Panc1 (cell line): ENCODE measurements at regions not wholly inside any gene's neighbourhood (a gene's known extent, or its start where the extent isn't known, plus 50 kb on each side); places are given as distances from the start of the nearest gene placed in this dataset.

ENCODE experiments used
- ATAC-seq: fragments of 200-7000 bp; cut with Tn5 transposase; 2 replicates; pipeline ENCODE4 v1.9.1; 2020; ENCODE audit warnings: mild to moderate bottlenecking, moderate library complexity
- BruUV-seq: library from RNA; stranded (reverse); fragments of 400-500 nt; replicated peaks from 2 replicates; lab custom pipeline; 2021; lab: Mats Ljungman, UMichigan
- CTCF ChIA-PET: fragments of 300-600 bp; sonication (Branson Sonifier 250); formaldehyde crosslinking; loops from one replicate; lab custom pipeline; 2022; ENCODE audit warnings: antibody characterized with exemption; lab: Charles Lee
- POLR2A ChIA-PET: fragments of 300-600 bp; sonication (Branson Sonifier 250); formaldehyde crosslinking; loops from one replicate; lab custom pipeline; 2022; ENCODE audit warnings: antibody characterized with exemption; lab: Charles Lee
- DNase-seq: peaks from one replicate; pipeline ENCODE4 v3.0.0-alpha.2; 2010; ENCODE audit warnings: low read depth, low spot score
- H3K27ac ChIP-seq: 2 replicates; pipeline ENCODE4 v1.5.1; 2011; ENCODE audit warnings: mild to moderate bottlenecking, low read length, inconsistent platforms
- H3K27me3 ChIP-seq: fragments of 200-500 bp; sonication (Bioruptor generic); 2 replicates; pipeline ENCODE4 v1.6.0; 2014; ENCODE audit warnings: low read length, inconsistent platforms; ENCODE audit not compliant: control insufficient read depth, insufficient read depth
- H3K36me3 ChIP-seq: fragments of 200-500 bp; sonication (Bioruptor generic); 2 replicates; pipeline ENCODE4 v1.5.1; 2014; ENCODE audit warnings: inconsistent platforms, mild to moderate bottlenecking, low read length, moderate library complexity; ENCODE audit not compliant: control insufficient read depth, insufficient read depth
- H3K4me1 ChIP-seq: 2 replicates; pipeline ENCODE4 v1.5.1; 2011; ENCODE audit warnings: inconsistent platforms, mild to moderate bottlenecking, low read length, moderate library complexity; ENCODE audit not compliant: control insufficient read depth, insufficient read depth
- H3K4me3 ChIP-seq, 2 experiments: 2 replicates each; pipeline ENCODE4 v1.5.1; 2011 to 2012; ENCODE audit warnings: low read depth in 2 of 2, low read length in 2 of 2, mild to moderate bottlenecking in 2 of 2, inconsistent platforms in 1 of 2, moderate library complexity in 1 of 2
- H3K9me3 ChIP-seq: fragments of 200-500 bp; sonication (Bioruptor generic); 2 replicates; pipeline ENCODE4 v1.5.1; 2014; ENCODE audit warnings: low read depth, mild to moderate bottlenecking, inconsistent platforms, low read length, moderate library complexity; ENCODE audit not compliant: control insufficient read depth, insufficient read depth
- POLR2AphosphoS5 ChIP-seq: IDR thresholded peaks from 2 replicates; pipeline ENCODE4 v1.6.1; 2012; ENCODE audit warnings: mild to moderate bottlenecking, low read depth, low read length, moderate library complexity
- SIN3A ChIP-seq: IDR thresholded peaks from 2 replicates; pipeline ENCODE4 v1.6.1; 2012; ENCODE audit warnings: low read depth, mild to moderate bottlenecking, low read length, moderate library complexity, borderline replicate concordance; ENCODE audit not compliant: insufficient read depth
- TCF7L2 ChIP-seq: IDR thresholded peaks from 2 replicates; pipeline ENCODE4 v1.6.1; 2011; ENCODE audit warnings: mild to moderate bottlenecking, low read depth, low read length, inconsistent platforms
- in situ Hi-C: cut with HindIII; loops from 2 replicates; pipeline ENCODE4 v1.10.0; 2016; ENCODE audit warnings: low sequenced_read_pairs, low pct_unique_long_range_greater_than_20kb
- intact Hi-C: fragments of 100-400 bp; cut with micrococcal nuclease; formaldehyde crosslinking; loops from one replicate; pipeline ENCODE4 v1.10.0; 2022; ENCODE audit not compliant: unreplicated experiment
- TF ChIP-seq, protein P1 (sequence below), 2 experiments: IDR thresholded peaks; 2 replicates each; pipeline ENCODE4 v1.6.1; 2011 to 2012; ENCODE audit warnings: low read depth in 2 of 2, control low read depth in 1 of 2, low read length in 1 of 2, mild to moderate bottlenecking in 1 of 2, moderate library complexity in 1 of 2; ENCODE audit not compliant: insufficient read depth in 1 of 2
- TF ChIP-seq, protein P2 (sequence below): fragments of 450-650 bp; IDR thresholded peaks from 2 replicates; pipeline ENCODE4 v1.5.1; 2017; ENCODE audit warnings: mild to moderate bottlenecking

DNA sequence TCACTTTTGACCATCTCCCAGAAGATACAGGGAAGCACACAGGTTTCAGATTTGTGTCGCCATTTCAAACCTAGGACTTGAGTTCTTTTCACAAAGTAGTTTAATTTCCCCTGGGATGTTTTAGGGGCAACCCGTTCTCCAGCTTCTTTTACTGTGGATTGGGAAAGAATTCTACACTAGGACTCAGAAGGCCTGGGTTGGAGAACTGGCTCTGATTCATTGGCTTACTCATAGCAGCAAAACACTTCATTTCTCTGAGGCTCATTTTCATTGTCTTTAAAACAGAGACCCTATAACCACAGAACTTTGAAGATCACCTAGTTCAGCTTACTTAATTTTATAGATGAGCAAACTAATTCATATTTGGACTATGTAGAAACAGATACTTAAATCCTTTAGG lies 175.9 kb upstream of the SALL1 start:
- Histone ChIP-seq H3K4me3 (no peak overlapping the region), H3K36me3 (no peaks in the 10 kb centered on the region), H3K4me1 (no peaks in the 10 kb centered on the region), H3K27ac (no peak overlapping the region), H3K27me3 (no peaks in the 10 kb centered on the region), H3K9me3 (no peaks in the 10 kb centered on the region)
- ChIA-PET POLR2A (no interaction called here), CTCF (no interaction called here)
- TF ChIP-seq TCF7L2 (no peak), POLR2AphosphoS5 (no peak), SIN3A (no peak)
- TF ChIP-seq, protein P1, sequence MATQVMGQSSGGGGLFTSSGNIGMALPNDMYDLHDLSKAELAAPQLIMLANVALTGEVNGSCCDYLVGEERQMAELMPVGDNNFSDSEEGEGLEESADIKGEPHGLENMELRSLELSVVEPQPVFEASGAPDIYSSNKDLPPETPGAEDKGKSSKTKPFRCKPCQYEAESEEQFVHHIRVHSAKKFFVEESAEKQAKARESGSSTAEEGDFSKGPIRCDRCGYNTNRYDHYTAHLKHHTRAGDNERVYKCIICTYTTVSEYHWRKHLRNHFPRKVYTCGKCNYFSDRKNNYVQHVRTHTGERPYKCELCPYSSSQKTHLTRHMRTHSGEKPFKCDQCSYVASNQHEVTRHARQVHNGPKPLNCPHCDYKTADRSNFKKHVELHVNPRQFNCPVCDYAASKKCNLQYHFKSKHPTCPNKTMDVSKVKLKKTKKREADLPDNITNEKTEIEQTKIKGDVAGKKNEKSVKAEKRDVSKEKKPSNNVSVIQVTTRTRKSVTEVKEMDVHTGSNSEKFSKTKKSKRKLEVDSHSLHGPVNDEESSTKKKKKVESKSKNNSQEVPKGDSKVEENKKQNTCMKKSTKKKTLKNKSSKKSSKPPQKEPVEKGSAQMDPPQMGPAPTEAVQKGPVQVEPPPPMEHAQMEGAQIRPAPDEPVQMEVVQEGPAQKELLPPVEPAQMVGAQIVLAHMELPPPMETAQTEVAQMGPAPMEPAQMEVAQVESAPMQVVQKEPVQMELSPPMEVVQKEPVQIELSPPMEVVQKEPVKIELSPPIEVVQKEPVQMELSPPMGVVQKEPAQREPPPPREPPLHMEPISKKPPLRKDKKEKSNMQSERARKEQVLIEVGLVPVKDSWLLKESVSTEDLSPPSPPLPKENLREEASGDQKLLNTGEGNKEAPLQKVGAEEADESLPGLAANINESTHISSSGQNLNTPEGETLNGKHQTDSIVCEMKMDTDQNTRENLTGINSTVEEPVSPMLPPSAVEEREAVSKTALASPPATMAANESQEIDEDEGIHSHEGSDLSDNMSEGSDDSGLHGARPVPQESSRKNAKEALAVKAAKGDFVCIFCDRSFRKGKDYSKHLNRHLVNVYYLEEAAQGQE (IDR thresholded peaks at IDR 0.05; ENCODE audit: insufficient read depth in 1 of 2, low read depth in 2 of 2, low read length in 1 of 2) = no peak
- TF ChIP-seq, protein P2, sequence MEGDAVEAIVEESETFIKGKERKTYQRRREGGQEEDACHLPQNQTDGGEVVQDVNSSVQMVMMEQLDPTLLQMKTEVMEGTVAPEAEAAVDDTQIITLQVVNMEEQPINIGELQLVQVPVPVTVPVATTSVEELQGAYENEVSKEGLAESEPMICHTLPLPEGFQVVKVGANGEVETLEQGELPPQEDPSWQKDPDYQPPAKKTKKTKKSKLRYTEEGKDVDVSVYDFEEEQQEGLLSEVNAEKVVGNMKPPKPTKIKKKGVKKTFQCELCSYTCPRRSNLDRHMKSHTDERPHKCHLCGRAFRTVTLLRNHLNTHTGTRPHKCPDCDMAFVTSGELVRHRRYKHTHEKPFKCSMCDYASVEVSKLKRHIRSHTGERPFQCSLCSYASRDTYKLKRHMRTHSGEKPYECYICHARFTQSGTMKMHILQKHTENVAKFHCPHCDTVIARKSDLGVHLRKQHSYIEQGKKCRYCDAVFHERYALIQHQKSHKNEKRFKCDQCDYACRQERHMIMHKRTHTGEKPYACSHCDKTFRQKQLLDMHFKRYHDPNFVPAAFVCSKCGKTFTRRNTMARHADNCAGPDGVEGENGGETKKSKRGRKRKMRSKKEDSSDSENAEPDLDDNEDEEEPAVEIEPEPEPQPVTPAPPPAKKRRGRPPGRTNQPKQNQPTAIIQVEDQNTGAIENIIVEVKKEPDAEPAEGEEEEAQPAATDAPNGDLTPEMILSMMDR = no peak
- ATAC-seq = no peak
- intact Hi-C loops = no loop called here
- no peak for DNase-seq
- no TSS peak for BruUV-seq
- in situ Hi-C loops = no loop called here

DNA sequence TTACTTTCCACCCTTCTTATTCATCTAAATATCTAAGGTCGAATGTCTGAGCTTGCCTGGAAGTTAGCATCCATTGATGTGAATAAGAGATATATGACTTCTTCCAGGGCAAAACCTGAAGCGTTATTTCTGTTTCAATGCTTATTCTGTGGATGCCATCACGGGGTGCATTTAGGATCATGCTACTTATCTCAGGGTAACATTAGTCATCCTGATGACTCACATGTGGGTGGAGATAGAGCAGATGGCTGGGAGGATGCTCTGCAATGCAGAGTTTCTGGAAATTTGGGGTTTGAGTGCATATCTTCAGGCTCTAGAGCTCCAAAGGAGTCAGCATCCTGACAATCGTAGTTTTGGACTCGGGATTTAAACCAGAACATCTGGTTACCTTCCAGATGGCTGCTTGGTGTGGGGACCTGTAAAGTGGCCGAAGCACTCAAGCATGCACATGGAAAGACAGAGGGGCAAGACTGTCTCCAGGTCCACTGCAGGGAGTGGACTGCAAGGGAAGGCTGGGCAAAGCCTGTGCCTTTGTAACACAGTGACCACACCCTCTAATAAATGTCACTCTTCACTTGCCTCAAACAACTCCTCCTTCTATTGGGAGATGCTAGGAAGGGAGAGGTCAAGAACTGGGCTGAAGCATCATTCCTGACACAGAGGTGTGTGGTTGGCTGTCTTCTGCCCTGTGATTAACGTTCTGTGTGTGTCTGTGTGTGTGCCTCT lies 175.2 kb upstream of the SALL1 start:
- TF ChIP-seq, protein P2 = no peak
- TF ChIP-seq TCF7L2 = no peak
- TF ChIP-seq SIN3A = no peak
- no peak for TF ChIP-seq POLR2AphosphoS5
- TF ChIP-seq, protein P1 (IDR thresholded peaks at IDR 0.05; ENCODE audit: insufficient read depth in 1 of 2, low read depth in 2 of 2, low read length in 1 of 2) = no peak
- no peaks in the 10 kb centered on the region for H3K36me3 ChIP-seq
- ATAC-seq (no peak), DNase-seq (no peak)
- no TSS peak for BruUV-seq
- POLR2A ChIA-PET = no interaction called here
- no peaks in the 10 kb centered on the region for H3K4me1 ChIP-seq
- in situ Hi-C loops (no loop called here), intact Hi-C loops (no loop called here)
- H3K27ac ChIP-seq = no peak overlapping the region
- H3K4me3 ChIP-seq = no peak overlapping the region
- no peaks in the 10 kb centered on the region for H3K9me3 ChIP-seq
- no peaks in the 10 kb centered on the region for H3K27me3 ChIP-seq
- CTCF ChIA-PET = no interaction called here
